Anterior cingulate cortex (tissue), 58 donors: ENCODE measurements at regions not wholly inside any gene's neighbourhood (a gene's known extent, or its start where the extent isn't known, plus 50 kb on each side); places are given as distances from the start of the nearest gene placed in this dataset.
A peak's percentile ranks its signal among the peaks of the same experiment; 100 is the strongest.

ENCODE experiments used
- DNase-seq, 58 donors: peaks; one replicate each; lab custom pipeline; 2025; lab: John Stamatoyannopoulos, UW

DNA sequence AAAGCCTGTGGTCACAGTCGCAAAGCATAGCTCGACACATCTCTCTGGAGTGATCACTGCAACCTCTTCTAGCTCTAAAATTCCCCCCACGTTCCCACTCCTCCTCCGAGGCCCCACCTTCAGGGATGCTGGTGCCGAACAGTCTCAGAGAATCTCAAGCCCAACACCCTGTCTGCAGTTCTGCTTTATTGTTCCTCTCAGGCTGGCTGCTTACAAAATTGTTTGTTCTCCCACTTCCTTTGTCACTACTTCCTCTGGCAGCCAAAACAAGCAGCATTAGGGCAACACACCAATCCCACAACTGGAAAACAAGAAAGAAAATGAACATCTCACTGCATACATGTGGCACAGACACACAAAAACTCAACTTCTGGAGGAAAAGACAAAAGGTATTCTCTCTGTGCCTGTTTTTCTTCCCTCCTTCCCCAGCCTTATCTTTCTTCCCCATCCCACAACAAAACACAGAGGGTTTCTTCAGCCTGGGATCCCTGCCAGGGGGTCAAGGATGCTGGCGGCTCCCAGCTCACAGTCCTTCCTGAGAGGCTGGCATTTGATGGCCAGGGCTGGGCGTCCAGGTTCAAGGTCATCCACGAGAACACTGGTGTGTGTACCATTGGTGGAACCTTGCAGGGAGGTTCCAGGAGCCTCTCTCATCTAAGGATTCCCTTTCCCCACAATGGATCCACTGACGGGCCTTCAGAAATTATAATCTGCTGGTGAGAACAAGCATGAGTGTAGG is 108.4 kb downstream of the TMCO5A start:
- DNase-seq = peak in 16 of 58 donors; percentile 1 to 18 (median 5)

GRCh38 chr15:38046257-38047051 is 112.0 kb downstream of the TMCO5A start:
- no peak for DNase-seq

GRCh38 chr15:38048001-38048455 is 113.6 kb downstream of the TMCO5A start:
- DNase-seq = no peak

GRCh38 chr15:38049891-38050290 is 115.5 kb downstream of the TMCO5A start:
- no peak for DNase-seq

DNA sequence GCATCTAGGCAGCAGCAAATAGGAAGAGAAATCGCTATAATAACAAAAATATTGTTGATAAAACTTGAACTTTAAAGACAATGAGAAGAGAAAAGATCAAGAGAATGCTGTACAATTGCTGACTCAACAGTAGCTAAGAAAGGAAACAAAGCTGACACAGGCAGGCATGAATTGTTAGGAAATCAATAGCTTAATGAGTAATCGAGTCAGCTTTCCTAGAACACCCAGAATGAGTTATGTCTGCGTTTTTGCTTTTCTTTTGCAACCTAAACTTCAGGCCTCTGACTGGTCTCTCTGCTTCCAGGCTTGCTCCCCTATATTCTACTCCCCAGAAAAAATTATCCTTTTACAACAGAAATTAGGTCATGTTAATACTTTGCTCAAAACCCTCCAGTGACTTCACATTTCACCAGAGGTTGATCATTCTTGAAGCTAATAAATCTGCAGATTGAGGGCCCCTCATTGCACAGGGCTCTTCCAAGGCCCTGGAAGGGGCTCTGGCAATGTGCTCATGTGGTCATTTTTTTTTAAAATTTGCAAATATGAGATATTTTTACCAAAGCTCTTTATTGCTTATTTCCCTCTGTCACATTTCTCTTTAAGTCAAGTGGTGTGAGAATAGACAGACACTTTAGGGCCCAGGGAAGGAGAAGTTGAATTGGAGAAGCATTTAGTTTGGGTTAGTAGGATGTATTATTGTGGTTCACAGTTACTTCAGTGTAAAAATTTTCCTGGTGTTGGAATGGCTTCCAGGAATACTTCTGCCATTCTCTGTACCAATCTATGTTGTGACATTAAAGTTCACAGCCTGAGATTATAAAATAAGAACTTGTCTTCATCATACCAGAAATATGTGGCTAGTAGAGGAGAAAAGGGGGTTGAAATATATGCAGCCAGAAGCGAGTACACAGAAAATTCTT is 116.3 kb downstream of the TMCO5A start:
- no peak for DNase-seq

DNA sequence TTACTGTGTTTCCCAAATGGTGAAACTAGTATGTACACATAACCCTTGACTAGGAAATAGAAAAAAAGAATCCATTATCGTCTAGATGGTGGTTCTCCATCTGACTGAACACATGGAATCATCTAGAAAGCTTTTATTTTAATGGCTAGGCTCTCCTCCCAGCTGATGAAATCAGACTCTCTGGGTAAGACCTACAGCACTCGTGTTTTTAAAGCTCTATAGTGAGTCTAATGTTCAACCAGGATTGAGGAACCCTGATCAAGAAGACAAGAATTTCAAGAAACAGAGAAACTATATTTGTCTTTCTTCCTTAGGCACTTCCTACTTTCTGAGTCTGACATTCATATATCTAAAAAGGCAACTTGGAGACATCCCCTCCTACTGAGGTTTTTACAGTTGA is 118.8 kb downstream of the TMCO5A start:
- no peak for DNase-seq

GRCh38 chr15:38053776-38054175 is 119.3 kb downstream of the TMCO5A start:
- no peak for DNase-seq

- DNase-seq = no peak
These were observed 120.0 kb downstream of the TMCO5A start for GRCh38 chr15:38054488-38054887.

GRCh38 chr15:38058596-38059075 is 124.2 kb downstream of the TMCO5A start:
- no peak for DNase-seq

GRCh38 chr15:38059665-38060064 is 125.2 kb downstream of the TMCO5A start:
- DNase-seq = no peak

GRCh38 chr15:38061856-38062649 is 127.6 kb downstream of the TMCO5A start:
- DNase-seq = no peak

DNA sequence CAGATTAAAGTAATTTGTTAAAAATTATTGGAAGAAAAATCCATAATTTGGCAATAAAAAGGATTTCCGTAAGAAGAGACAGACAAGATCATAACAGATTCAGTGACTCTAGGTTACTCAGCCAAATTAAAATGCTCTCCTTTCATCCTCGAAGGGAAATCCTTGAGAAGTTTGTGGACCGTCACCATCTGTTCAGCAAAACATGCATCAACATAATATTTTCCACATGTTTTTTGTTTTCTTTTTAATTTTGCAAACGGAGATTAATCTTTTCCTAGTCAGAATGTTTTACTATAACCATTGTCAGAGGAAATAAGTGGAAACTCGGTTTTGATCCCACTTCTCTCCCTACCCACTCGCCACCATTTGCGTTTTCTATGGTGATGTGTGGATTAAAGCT is 128.3 kb downstream of the TMCO5A start:
- DNase-seq = no peak

GRCh38 chr15:38065721-38066345 is 131.4 kb downstream of the TMCO5A start:
- no peak for DNase-seq

DNA sequence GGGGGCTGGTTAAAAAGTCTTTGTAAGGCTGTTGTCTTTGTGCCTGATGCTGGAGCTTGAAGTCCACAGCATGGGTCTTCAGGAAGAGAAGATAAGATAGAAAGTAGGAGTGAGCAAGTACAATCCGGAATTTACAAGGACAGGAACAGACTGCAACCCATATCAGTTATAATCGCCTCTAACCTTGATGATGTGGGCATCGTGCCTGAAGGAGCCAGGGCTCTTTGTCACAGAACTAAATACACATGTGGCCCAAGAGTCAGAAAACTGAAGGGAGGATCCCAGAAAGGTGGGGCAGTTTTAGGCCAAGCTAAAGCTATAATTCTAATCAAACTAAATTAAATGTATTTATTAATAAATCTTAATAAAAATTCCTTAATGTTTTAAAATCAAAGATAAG is 132.2 kb downstream of the TMCO5A start:
- no peak for DNase-seq

- peak in 21 of 58 donors; percentile 2 to 59 (median 25) for DNase-seq
These were observed 134.4 kb downstream of the TMCO5A start for GRCh38 chr15:38068626-38069391.

DNA sequence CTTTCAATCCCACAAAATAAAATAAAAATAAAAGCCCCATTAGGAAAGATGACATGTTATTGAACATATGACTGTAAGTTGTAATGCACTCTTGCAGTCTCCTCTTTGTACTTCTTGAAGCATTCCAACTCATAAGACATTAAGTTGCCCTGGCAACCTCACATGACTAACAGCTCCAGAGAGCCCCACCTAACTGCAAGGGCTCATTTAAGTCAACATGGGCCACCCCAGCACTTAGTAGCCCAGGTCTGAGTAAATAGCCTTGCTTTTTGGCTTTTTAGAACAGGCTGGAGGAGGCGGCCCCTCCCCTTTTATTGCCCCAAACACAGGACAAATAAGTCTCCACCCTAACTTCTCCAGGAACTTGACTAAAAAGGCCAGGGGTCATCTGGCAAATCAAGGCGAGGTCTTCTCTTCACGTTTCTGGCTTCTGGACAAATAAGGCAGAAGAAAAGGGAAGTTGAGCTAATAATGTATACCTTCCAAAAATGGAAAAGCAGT is 135.1 kb downstream of the TMCO5A start:
- peak in 5 of 58 donors; percentile 1 to 4 (median 3) for DNase-seq

- no peak for DNase-seq
These were observed 136.3 kb downstream of the TMCO5A start for GRCh38 chr15:38070778-38071177.
